ENCODE measurements at regions not wholly inside any gene's neighbourhood (a gene's known extent, or its start where the extent isn't known, plus 50 kb on each side); places are given as distances from the start of the nearest gene placed in this dataset.

GRCh38 chr1:224801844-224802490 is 127.5 kb upstream of the DNAH14 start (continued):
- TF ChIP-seq CHD7 (IDR thresholded peaks at IDR 0.05; ENCODE audit: insufficient replicate concordance, low read length) (no peak), YY1 (IDR thresholded peaks at IDR 0.05; ENCODE audit: low read depth, low read length) (no peak), EGR1 (IDR thresholded peaks at IDR 0.05; ENCODE audit: borderline replicate concordance, low read depth, low read length) (no peak), SP1 (IDR thresholded peaks at IDR 0.05; ENCODE audit: low read depth, low read length) (no peak), POLR2AphosphoS5 (IDR thresholded peaks at IDR 0.05; ENCODE audit: low read depth, low read length) (no peak)
